GM04503 (cell line): ENCODE measurements at regions not wholly inside any gene's neighbourhood (a gene's known extent, or its start where the extent isn't known, plus 50 kb on each side); places are given as distances from the start of the nearest gene placed in this dataset.
A peak's percentile ranks its signal among the peaks of the same experiment; 100 is the strongest.

ENCODE experiments used
- DNase-seq: peaks from one replicate; pipeline ENCODE4 v3.0.0-alpha.2; 2012; ENCODE audit warnings: low read depth

DNA sequence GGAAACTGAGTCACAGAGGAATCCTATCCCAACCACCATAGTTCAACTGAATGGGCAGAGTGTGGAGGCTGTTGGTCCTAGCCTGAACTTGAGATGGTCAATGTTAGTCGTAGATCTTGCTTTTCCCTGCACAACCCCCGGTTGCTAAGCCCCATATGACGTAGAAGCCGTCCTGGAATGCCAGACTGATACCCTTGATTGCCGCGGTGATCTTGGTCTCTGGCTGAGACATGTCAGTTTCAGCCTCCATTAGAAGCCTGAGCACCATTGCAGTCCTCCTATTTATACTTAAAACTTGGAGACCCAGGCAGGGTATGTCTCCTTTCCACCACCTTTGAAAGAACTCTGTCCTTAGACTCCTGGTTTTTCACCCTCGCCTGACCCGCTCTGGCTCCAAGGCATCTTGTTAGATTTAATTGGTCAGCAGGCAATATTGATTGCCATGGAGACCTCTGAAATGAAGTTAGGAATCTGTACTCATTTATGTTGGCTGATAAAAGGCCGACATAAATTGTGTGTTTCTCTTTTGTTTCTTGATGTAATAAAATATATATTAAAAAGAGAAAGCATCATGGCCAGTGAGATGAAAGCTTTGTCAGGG lies 53.4 kb downstream of the RPLP1 start:
- no peak for DNase-seq

DNA sequence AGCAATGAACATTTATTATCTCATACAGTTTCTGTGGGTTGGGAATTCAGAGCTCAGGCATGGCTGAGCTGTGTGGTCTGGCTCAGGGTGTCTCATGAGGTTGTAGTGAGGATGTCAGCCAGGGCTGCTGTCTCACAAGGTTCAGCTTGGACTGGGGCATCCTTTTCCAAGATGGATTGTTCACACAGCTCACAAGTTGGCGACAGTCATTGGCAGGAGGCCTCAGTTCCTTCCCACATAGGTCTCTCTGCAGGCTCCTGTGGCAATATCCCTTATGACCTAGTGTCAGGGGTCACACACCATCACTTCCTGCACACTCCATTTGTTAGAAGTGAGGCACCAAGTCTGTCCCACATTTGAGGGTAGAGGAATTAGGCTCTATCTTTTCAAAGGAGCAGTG lies 56.0 kb downstream of the RPLP1 start:
- DNase-seq = no peak

DNA sequence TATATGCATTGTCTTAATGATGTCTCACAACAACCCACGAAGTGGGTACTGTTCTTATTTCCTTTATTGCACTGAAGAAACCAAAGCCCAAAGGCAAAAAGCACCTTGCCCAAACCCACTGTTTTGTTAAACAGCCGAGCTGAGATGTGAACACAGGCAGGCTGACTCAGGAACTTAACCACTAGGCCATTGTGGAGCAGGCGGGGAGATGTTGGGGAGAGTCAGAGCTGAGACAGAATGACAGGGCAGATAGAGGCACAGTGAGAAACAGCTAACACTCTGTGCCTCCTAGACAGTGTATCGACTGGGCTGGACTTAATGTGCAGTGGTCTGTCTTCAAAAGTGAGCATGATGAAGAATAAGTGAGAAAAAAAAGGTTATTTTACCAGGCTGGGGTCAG lies 56.5 kb downstream of the RPLP1 start:
- no peak for DNase-seq

DNA sequence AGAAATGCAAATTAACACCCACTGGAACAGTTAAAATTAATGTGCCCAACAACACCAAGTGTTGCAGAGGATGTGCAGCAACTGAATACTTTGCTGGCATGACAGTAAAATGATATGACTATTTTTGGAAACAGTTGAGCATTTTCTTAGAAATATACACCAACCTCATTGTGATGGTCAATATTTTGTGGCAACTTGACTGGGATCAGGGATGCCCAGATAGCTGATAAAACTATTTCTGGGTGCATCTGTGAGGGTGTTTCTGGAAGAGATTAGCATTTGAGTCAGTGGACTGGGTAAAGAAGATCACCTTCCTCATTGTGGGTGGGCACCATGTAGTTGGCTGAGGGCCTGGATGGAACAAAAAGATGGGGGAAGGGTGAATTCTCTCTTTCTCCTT lies 57.9 kb downstream of the RPLP1 start:
- no peak for DNase-seq

DNA sequence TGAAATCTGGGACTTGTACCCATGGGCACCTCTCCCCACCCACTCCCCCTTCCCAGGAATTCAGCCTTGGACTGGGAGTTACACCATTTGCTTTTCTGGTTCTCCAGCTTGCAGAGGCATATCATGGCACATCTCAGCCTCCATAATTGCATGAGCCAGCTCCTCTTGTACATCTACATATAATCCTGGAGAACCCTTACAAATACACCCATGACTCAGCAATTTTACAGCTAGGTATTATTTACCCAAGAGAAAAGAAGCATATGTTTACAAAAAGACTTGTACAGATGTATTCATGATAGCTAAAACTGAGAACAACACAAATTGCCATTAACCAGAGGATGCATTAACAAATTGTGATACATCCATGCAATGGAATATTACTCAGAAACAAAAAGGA lies 58.4 kb downstream of the RPLP1 start:
- no peak for DNase-seq

DNA sequence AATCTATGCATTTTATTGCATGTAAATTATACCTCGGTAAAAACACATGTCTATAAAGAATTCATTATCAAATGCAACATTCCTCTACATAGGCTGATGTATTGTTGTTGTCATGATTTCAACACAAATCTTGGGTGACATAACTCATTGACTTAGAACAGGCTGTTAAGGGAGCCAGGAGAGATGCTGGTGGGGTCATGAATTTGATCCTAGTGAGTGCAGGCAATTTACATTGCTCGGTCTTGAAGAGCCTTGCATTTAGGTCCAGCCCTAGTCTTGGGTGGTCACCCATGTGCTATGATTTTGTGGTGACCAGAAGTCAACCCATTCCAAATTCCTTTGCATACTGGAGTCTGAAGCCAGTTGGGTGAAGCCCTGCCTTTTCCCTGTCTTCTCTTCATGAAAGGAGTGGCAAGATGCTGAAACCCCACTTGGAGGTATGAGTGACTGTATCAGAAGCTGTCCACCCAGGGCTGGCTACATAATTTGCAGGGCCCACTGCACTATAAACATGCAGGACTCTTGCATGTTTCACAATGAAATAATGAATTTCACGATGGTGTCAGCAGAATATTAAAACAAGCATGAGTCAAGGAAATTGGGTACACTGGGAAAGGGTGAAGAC lies 59.2 kb downstream of the RPLP1 start:
- DNase-seq = no peak

DNA sequence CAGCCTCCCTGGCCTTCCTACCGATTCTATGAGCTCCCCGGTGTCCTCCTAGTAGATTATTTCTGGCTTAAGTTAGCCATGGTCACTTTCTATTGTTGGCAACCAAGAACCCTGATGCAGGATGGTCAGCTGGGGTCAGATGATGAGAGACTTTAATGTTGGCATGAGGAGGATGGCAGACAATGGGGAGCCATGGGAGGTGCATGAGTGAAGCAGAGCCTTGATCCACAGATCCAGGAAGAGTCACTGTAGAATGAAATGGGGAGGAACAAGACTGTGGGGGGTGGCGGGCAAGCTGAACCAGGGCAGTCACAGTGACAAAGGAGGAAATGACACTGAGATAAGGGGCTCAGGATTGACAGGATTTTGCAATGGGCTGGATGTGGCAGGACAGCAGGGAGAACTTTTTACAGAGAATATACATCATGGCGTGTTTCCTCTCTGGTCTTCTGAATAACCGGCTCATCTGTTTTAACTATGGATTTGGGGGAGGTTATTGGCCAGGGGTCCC lies 60.9 kb downstream of the RPLP1 start:
- DNase-seq = no peak

DNA sequence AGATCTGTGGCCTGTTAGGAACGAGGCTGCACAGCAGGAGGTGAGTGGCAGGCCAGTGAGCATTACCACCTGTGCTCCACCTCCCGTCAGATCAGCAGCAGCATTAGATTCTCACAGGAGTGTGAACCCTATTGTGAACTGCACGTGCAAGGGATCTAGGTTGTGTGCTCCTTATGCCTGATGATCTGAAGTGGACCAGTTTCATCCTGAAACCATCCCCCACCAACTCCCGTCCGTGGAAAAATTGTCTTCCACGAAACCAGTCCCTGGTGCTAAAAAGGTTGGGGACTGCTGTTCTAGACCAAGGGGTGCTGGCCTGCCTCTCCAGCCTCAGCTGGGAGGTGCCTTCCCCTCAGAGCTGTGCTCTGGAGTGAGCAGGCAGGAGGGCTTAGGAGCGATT lies 61.4 kb downstream of the RPLP1 start:
- no peak for DNase-seq

DNA sequence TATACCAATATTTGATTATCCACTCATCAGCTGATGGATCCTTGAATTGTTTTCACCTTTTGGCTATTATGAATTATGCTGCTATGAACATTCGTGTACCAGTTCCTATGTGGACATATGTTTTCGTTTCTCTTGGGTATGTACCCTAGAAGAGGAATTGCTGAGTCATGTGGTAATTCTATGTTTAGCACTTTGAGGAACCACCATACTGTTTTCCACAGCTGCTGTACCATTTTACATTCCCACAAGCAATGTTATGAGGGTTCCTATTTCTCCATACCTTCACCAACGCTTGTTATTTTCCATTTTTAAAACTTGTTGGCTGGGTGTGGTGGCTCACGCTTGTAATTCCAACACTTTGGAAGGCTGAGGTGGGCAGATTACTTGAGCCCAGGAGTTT lies 62.9 kb downstream of the RPLP1 start:
- no peak for DNase-seq

DNA sequence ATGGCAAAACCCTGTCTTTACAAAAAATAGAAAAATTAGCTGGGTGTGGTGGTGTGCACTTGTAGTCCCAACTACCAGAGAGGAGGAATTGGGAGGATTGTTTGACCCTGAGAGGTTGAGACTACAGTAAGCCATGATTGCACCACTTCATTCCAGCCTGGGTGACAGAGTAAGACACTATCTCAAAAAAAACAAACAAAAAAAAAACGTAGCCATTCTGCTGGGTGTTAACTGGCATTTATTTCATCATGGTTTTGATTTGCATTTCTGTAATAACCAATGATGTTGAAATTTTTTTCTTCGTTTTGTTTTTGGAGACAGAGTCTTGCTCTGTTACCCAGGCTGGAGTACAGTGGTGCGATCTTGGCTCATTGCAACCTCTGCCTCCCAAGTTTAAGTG lies 63.3 kb downstream of the RPLP1 start:
- no peak for DNase-seq

DNA sequence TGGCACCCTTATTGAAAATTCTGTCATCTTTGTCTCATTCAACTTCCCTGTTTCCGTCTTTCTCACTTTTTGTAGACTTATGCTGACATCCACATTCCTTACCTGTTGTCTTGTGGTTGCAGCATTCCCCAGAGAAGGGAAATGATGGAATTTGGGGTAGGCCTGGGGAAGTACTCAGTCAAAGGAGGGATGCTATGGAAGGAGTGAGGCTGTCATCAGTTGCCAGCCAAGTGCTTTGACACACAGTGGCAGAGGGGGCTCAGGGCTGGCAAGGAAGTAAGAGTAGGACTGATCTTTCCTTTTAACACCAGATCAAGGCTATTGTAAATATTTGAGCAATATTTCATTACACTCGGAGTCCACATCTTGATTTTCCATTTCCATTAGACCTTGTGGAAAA lies 64.4 kb downstream of the RPLP1 start:
- DNase-seq = no peak

DNA sequence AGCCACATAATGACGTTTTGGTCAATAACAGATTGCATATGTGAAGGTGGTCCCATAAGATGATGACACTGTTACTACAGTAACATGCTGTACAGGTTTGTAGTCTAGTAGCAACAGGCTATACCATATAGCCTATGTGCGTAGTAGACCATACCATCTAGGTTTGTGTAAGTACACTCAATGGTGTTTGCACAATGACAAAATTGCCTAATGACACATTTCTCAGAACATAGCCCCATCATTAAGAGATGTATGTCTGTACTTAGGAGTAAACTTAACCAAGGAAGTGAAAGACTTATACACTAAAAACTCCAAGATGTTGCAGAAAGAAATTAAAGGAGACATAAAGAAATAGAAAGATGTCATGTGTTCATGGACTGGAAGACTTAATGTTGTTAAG lies 66.2 kb downstream of the RPLP1 start:
- no peak for DNase-seq

DNA sequence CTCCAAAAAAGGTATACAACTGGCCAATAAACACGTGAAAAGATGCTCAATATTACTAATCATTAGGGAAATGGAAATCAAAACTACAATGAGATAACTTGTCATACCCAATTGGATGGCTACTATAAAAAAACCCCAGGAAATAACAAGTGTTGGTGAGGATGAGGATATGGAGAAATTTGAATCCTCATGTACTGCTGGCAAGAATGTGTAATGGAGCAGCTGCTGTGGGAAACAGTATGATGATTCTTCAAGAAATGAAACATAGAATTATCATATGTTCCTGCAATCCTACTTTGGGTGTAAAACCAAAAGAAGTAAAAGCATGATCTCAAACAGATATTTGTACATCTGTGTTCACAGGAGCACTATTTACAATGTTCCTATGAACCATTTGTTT lies 67.4 kb downstream of the RPLP1 start:
- DNase-seq = no peak

DNA sequence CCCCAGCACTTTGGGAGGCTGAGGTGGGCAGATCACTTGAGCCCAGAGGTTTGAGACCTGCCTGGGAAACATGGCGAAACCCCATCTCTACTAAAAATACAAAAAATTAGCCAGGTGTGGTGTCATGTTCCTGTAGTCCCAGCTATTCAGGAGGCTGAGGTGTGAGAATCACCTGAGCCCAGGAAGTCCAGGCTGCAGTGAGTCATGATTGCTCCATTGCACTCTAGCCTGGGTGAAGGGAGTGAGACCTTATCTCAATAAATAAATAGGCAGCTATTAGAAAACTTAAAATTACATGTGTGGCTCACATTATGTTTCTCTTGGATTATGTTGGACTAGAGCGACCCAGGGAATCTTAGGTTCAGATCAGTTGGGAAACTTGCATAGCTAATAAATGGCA lies 69.7 kb downstream of the RPLP1 start:
- no peak for DNase-seq

DNA sequence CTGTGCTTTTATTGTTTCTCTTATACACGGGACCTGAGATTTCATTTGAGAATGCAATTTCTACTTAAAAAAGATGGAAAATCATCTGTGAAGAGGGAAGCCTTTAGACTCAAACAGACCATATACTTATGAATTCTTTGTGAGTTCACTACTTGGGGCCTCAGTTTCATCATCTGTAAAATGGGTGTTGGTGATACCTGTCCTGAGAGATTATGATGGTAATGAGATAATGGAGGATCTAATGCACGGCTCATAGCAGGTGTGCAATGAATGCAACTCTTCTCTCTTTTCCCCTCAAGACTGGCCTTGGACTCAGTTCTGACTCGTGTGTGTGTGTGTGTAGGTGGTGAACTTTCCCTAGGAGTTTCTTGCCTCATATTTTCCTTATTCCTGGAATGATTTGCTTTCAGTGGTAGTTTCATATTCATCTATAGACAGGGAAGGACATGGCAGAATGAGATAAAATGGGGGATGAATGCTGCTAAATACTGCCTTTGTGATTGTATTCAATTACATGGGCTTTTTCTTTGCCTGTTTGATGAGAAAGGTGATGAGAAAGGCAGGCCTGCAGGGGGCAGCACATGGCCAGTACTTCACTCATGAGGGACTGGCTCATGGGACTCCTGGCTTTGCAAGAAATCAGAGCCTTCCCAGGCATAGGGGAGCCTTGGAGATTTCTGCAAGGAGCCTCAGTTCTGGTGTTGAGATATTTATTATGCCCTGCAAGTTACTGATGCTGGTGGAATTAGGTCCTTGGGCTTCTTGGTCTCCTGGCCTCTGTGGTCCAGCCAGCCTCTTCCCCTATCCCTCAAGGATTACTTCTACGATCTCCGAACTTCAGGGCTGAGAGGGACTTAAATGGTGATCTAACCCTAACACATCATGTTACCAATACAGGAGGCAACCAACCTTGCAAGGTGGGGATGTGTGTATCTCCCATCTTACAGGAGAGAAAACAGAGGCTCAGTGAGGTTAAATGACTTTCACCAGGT lies 70.7 kb downstream of the RPLP1 start:
- DNase-seq = peak; percentile 17

DNA sequence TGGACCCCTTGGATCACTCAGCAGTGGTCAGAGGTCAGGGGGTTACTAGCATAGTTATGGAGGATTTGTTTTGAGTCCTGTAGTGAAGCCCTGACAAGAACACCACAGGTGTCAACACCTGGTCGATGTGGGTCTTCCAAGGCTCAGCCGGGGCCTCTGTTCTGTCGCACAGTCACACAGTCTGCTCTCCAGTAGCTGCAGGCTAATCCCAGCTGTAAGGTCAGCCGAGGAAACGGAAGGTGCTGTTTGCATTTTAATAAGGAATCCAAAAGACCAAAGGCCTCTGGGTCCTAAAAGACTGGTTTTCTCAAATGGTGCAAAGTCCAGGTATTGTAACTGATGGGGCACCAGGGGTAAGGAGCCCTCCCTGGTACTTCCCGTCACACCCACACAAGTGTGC lies 71.7 kb downstream of the RPLP1 start:
- no peak for DNase-seq

DNA sequence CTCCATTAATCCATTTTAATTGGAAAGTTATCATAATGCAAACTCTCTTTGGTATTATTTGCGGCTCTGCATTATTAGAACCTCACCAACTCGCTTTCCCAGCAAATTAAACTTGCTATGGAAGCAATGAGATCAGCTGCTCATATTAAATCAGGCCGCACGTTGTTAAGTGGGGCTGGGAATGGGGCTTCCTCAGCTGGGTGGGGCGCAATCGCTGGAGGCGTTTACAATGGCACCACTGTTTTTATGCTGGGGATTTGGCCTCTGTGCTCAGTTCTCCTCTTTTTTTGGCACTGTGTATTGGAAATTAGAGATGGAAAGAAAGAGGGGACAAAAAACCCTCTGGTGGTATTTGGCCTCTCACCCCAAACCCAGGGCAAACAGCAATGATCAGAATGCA lies 72.2 kb downstream of the RPLP1 start:
- DNase-seq = no peak

DNA sequence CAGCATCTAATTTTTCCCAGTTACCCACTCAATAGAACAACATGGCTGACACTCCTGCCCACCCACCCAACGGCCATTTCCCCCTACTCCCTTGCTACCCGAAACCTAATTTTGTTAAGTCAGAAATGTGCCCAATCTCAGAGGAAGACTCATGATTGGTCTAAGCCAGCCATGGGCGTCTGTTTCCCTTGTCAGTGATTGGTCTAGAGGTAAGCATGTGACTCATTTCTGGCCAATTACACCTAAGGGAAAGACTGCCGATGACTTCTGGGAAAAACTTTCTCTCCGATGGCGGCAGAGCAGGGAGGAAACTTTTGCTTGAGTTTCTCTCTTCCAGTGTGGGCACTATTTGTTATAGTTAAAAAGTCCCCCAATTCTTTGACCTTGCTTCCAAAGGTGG lies 72.9 kb downstream of the RPLP1 start:
- DNase-seq = no peak

DNA sequence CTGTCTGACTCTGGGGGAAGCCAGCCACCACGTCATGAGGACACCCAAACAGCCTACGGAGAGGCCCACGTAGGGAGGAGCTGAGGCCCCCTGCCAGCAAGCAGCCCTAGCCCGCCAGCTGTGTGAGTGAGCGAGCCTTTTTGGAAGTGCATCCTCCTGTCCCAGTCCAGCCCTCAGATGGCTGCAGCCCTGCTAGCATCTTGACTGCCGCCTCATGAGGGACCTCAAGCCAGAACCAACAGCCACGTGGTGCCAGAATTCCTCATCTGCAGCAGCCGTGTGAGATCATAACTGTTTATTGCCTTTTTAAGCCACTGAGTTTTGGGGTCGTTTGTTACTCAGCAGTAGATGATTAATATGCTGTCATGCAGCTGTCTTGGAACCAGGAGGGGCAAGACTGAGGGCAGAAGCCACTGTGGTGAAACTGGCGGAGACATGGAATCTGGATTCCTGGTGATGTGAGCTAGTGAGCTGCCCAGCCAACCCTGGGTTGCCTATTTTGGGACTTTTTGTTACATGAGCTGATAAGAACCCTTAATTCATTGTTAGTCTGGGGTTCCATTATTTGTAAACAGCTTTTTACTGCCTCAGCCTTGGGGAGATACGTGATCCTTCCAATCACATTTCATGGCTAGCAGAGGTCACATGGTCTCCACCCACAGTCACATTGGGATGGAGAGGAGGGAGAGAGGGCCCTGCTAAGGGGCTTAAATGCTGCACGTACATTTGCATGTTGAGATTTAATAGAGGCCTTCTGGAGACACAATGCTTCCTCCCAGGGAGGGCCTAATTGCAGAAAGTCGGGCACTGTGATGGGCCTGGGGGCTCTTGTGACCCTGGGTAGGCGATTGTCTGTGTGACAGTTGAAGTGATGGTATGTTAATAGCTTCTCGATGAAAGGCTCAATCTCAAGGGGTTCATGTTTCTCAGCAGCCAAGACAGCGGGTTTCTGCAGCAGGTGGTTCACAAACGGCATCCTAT lies 73.8 kb downstream of the RPLP1 start:
- no peak for DNase-seq

DNA sequence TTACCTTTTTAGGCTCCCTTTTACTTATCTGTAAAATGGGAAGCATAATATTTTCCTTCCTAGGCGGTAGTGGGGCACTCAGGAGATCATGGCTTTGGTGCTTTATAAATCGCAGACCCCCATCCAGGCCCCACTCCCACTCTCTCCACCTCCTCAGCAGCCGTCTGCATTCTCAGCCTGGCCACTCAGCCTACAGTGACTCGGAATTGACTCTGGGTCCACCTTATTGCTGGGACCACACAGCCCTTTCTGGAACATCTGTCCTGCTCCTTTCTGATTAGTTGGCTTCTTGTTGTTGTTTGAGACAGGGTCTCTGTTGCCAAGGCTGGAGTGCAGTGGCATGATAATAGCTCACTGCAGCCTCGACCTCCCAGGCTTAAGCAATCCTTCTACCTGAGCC lies 76.5 kb downstream of the RPLP1 start:
- no peak for DNase-seq

DNA sequence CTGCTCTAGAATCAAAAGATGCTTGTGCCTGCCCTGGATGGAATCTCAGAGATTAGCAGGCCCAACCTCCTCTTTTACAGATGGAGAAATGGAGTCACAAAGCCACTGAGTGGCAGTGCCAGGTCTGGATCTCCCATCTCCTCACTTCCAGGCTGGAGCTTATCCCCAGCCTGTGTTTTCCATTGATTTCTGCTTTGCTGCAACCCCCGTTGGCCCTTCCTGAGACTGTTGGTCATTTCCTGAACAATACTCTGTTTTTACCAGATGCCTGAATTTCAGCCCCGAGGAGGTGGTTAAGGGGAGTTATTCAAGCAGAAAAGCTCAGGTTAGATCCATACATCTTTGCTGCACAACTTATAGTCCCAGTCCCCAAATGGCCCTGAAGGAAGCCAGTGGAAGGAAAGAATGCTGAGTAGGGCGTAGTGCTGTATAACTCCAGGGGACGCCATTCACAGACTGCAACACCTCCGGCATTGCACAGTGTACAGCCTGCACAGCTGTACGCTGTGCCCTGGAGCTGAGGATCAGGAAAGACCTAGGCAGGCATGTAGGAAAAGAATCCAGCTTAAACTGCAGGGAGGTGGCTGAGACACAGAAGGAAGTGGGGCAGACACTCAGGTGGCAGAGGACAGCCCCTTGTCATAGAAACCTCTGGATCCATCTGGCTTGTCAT lies 77.5 kb downstream of the RPLP1 start:
- DNase-seq = no peak
